ENCODE measurements at regions not wholly inside any gene's neighbourhood (a gene's known extent, or its start where the extent isn't known, plus 50 kb on each side); places are given as distances from the start of the nearest gene placed in this dataset.

DNA sequence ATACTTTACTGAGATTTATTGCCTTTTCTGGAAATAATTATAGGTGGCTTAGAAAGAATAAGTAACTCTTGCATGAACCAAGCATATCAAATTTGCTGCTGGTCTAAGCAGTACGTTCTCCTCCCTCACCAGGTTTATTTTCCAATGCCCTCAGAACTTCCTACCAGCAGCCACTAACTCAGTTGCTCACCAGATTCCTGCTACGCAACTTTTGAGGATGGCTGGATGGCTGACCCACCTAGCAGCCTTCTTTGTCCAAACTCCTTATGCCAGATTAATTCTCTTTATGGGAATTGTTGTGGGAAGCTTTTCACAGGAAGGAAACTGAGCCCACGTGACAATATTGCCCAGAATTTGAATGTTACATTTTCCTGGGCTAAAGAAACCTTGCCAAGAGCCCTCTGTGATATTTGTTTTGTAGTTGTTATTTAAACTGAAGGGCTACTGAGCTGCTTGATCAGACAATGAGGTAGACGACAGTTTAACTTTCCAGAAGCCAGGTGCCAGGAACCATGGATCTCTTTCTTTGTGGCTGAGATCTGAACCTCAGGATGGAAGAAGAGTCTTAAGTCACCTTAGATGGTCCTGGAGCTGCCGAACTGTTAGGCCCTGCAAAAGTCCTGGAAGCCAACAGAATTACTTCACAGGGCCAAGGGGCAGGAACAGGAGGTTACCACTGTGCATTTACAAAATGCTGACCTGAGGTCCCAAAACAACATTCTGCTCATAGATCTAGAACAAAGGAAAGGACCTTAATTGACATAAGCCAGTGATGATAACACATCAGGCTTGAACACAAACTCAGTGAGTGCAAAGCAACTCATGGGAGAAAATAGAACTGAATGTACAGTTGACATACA is 85.5 kb upstream of the ATP1A1 start:
- FAIRE-seq (no peak), DNase-seq (ENCODE audit: low read depth) (no peak)
- H3K4me3 Mint-ChIP-seq (ENCODE audit: unreplicated experiment) = no peak overlapping the region

DNA sequence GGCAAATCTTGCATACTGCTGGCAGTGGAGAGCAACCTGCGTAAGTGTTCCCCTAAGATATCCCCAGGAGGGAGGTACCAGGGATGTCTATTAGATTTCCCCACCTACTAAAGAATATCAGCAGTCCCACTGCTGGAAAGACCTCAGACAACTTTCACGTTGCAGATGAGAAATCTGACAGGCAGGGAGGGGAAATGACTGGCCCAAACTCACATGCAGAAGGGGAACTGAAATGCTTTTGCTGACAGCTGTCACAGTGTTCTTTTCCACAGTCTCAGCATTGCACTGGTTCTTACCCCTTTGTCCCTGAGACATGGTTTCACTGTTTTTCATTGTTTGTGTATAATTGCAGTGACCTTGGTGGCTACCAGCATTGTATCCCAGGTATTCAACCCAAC is 84.8 kb upstream of the ATP1A1 start:
- no peaks in the 10 kb centered on the region for H3K79me2 ChIP-seq (ENCODE audit: insufficient read depth, low read length)
- no peaks in the 10 kb centered on the region for H3K27me3 Mint-ChIP-seq (ENCODE audit: low read depth, unreplicated experiment)
- H3K4me3 Mint-ChIP-seq (ENCODE audit: unreplicated experiment) = no peak overlapping the region
- H3K4me1 ChIP-seq (ENCODE audit: insufficient read depth, low read length) = no peaks in the 10 kb centered on the region
- no peak overlapping the region for H3K4me3 ChIP-seq (ENCODE audit: insufficient read depth, low read depth, low read length)
- DNase-seq (ENCODE audit: low read depth) (no peak), FAIRE-seq (no peak)
- H3K9ac ChIP-seq (ENCODE audit: low read length) = no peak overlapping the region
- no peaks in the 10 kb centered on the region for H3K36me3 Mint-ChIP-seq (ENCODE audit: low read depth, unreplicated experiment)
- H3K27me3 ChIP-seq (ENCODE audit: insufficient read depth, low read length) = no peaks in the 10 kb centered on the region
- no peak overlapping the region for H3K4me2 ChIP-seq (ENCODE audit: low read length)
- no peak overlapping the region for H2AFZ ChIP-seq (ENCODE audit: low read depth, low read length)
- no peaks in the 10 kb centered on the region for H3K9me3 Mint-ChIP-seq (ENCODE audit: unreplicated experiment)
- no peaks in the 10 kb centered on the region for H4K20me1 ChIP-seq (ENCODE audit: insufficient read depth, low read length)
- TF ChIP-seq, protein P1, sequence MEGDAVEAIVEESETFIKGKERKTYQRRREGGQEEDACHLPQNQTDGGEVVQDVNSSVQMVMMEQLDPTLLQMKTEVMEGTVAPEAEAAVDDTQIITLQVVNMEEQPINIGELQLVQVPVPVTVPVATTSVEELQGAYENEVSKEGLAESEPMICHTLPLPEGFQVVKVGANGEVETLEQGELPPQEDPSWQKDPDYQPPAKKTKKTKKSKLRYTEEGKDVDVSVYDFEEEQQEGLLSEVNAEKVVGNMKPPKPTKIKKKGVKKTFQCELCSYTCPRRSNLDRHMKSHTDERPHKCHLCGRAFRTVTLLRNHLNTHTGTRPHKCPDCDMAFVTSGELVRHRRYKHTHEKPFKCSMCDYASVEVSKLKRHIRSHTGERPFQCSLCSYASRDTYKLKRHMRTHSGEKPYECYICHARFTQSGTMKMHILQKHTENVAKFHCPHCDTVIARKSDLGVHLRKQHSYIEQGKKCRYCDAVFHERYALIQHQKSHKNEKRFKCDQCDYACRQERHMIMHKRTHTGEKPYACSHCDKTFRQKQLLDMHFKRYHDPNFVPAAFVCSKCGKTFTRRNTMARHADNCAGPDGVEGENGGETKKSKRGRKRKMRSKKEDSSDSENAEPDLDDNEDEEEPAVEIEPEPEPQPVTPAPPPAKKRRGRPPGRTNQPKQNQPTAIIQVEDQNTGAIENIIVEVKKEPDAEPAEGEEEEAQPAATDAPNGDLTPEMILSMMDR (IDR thresholded peaks at IDR 0.05; ENCODE audit: insufficient read depth, low read depth, low read length) = no peak
- TF ChIP-seq EZH2 (IDR thresholded peaks at IDR 0.05; ENCODE audit: insufficient read depth, low read length) = no peak
- no peak overlapping the region for H3K27ac Mint-ChIP-seq (ENCODE audit: unreplicated experiment)
- no peak overlapping the region for H3K27ac ChIP-seq (ENCODE audit: low read depth, low read length)
- H3K4me1 Mint-ChIP-seq (ENCODE audit: low read depth, unreplicated experiment) = peaks cover 18% of the 10 kb centered on the region
- H3K36me3 ChIP-seq (ENCODE audit: insufficient read depth, low read length) = no peaks in the 10 kb centered on the region
- no peaks in the 10 kb centered on the region for H3K9me3 ChIP-seq (ENCODE audit: insufficient read depth, low read depth, low read length)

More for the DNA sequence above, 85.5 kb upstream of the ATP1A1 start:
- Histone ChIP-seq H3K4me2 (ENCODE audit: low read length) (no peak overlapping the region), H4K20me1 (ENCODE audit: insufficient read depth, low read length) (no peaks in the 10 kb centered on the region), H3K79me2 (ENCODE audit: insufficient read depth, low read length) (no peaks in the 10 kb centered on the region), H3K36me3 (ENCODE audit: insufficient read depth, low read length) (no peaks in the 10 kb centered on the region), H3K9me3 (ENCODE audit: insufficient read depth, low read depth, low read length) (no peaks in the 10 kb centered on the region), H3K4me3 (ENCODE audit: insufficient read depth, low read depth, low read length) (no peak overlapping the region), H3K27ac (ENCODE audit: low read depth, low read length) (no peak overlapping the region), H3K27me3 (ENCODE audit: insufficient read depth, low read length) (no peaks in the 10 kb centered on the region), H3K4me1 (ENCODE audit: insufficient read depth, low read length) (no peaks in the 10 kb centered on the region), H3K9ac (ENCODE audit: low read length) (no peak overlapping the region), H2AFZ (ENCODE audit: low read depth, low read length) (no peak overlapping the region)
- H3K27ac Mint-ChIP-seq (ENCODE audit: unreplicated experiment) = no peak overlapping the region
- peaks cover under 1% of the 10 kb centered on the region for H3K27me3 Mint-ChIP-seq (ENCODE audit: low read depth, unreplicated experiment)
- TF ChIP-seq EZH2 (IDR thresholded peaks at IDR 0.05; ENCODE audit: insufficient read depth, low read length) = no peak
- TF ChIP-seq, protein P1 (IDR thresholded peaks at IDR 0.05; ENCODE audit: insufficient read depth, low read depth, low read length) = no peak
- no peaks in the 10 kb centered on the region for H3K36me3 Mint-ChIP-seq (ENCODE audit: low read depth, unreplicated experiment)
- peaks cover 2% of the 10 kb centered on the region for H3K9me3 Mint-ChIP-seq (ENCODE audit: unreplicated experiment)
- H3K4me1 Mint-ChIP-seq (ENCODE audit: low read depth, unreplicated experiment) = peaks cover 18% of the 10 kb centered on the region

DNA sequence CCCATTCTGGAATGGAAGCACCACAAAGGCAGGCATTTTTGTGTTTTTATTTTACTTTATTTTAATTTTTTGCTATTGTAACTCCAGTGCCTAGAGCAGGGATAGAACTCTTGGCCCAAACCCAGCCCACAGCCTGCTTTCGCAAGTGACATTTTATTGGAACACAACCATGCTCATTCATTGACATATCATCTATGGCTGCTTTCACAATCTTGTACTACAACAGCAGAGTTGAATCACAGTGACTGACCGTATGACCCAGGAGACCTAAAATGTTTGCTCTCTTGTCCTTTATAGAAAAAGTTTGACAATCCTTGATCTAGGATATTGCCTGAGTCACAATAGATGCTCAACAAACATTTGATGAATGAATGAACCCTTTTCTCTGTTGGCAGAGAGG is 83.9 kb upstream of the ATP1A1 start:
- Mint-ChIP-seq H3K36me3 (ENCODE audit: low read depth, unreplicated experiment) (no peaks in the 10 kb centered on the region), H3K27me3 (ENCODE audit: low read depth, unreplicated experiment) (no peaks in the 10 kb centered on the region), H3K4me3 (ENCODE audit: unreplicated experiment) (no peak overlapping the region), H3K4me1 (ENCODE audit: low read depth, unreplicated experiment) (peaks cover 18% of the 10 kb centered on the region), H3K27ac (ENCODE audit: unreplicated experiment) (no peak overlapping the region), H3K9me3 (ENCODE audit: unreplicated experiment) (no peaks in the 10 kb centered on the region)
- no peak for TF ChIP-seq EZH2 (IDR thresholded peaks at IDR 0.05; ENCODE audit: insufficient read depth, low read length)
- TF ChIP-seq, protein P1 (IDR thresholded peaks at IDR 0.05; ENCODE audit: insufficient read depth, low read depth, low read length) = no peak
- no peaks in the 10 kb centered on the region for H3K4me1 ChIP-seq (ENCODE audit: insufficient read depth, low read length)
- FAIRE-seq (no peak), DNase-seq (ENCODE audit: low read depth) (no peak)
- no peak overlapping the region for H3K9ac ChIP-seq (ENCODE audit: low read length)
- no peaks in the 10 kb centered on the region for H3K27me3 ChIP-seq (ENCODE audit: insufficient read depth, low read length)
- H3K27ac ChIP-seq (ENCODE audit: low read depth, low read length) = no peak overlapping the region
- H3K79me2 ChIP-seq (ENCODE audit: insufficient read depth, low read length) = no peaks in the 10 kb centered on the region
- H3K9me3 ChIP-seq (ENCODE audit: insufficient read depth, low read depth, low read length) = no peaks in the 10 kb centered on the region
- H3K4me3 ChIP-seq (ENCODE audit: insufficient read depth, low read depth, low read length) = no peak overlapping the region
- H3K36me3 ChIP-seq (ENCODE audit: insufficient read depth, low read length) = no peaks in the 10 kb centered on the region
- H4K20me1 ChIP-seq (ENCODE audit: insufficient read depth, low read length) = no peaks in the 10 kb centered on the region
- no peak overlapping the region for H3K4me2 ChIP-seq (ENCODE audit: low read length)
- no peak overlapping the region for H2AFZ ChIP-seq (ENCODE audit: low read depth, low read length)
